ENCODE measurements at regions not wholly inside any gene's neighbourhood (a gene's known extent, or its start where the extent isn't known, plus 50 kb on each side); places are given as distances from the start of the nearest gene placed in this dataset.

GRCh38 chr21:38133240-38133639 lies 123.6 kb upstream of the KCNJ15 start:
- Mint-ChIP-seq H3K4me1 (no peaks in the 10 kb centered on the region), H3K9me3 (peaks cover 0 to 1% (median 0%) of the 10 kb centered on the region in 11 donors), H3K27me3 (peaks cover 5 to 30% (median 22%) of the 10 kb centered on the region in 5 donors), H3K4me3 (no peak overlapping the region), H3K27ac (no peak overlapping the region), H3K36me3 (no peaks in the 10 kb centered on the region)
- Histone ChIP-seq H3K9me3 (ENCODE audit: control insufficient read depth in 2 of 3, low read length in 3 of 3) (no peaks in the 10 kb centered on the region), H3K4me1 (ENCODE audit: control insufficient read depth in 2 of 2, insufficient read depth in 2 of 2, low read length in 2 of 2) (no peaks in the 10 kb centered on the region), H3K36me3 (ENCODE audit: control insufficient read depth in 2 of 3, insufficient read depth in 3 of 3, low read length in 3 of 3) (no peaks in the 10 kb centered on the region), H3K27me3 (ENCODE audit: control insufficient read depth in 2 of 2, insufficient read depth in 2 of 2, low read length in 2 of 2) (no peaks in the 10 kb centered on the region), H3K27ac (ENCODE audit: low read depth, low read length) (no peak overlapping the region), H3K4me3 (ENCODE audit: low read length) (no peak overlapping the region)
- ATAC-seq = no peak
- no peak for DNase-seq
- intact Hi-C loops (cut with micrococcal nuclease) = no loop called here
- POLR2A ChIA-PET = no interaction called here
- CTCF ChIA-PET = no interaction called here

GRCh38 chr21:38134084-38134873 lies 122.5 kb upstream of the KCNJ15 start:
- CTCF ChIA-PET = no interaction called here
- Mint-ChIP-seq H3K27ac (no peak overlapping the region), H3K4me1 (no peaks in the 10 kb centered on the region), H3K4me3 (no peak overlapping the region), H3K9me3 (peaks cover 0 to 1% (median 0%) of the 10 kb centered on the region in 11 donors), H3K36me3 (no peaks in the 10 kb centered on the region), H3K27me3 (peaks cover 0 to 28% (median 22%) of the 10 kb centered on the region in 5 donors)
- DNase-seq = no peak
- POLR2A ChIA-PET = no interaction called here
- intact Hi-C loops (cut with micrococcal nuclease) = no loop called here
- Histone ChIP-seq H3K27me3 (ENCODE audit: control insufficient read depth in 2 of 2, insufficient read depth in 2 of 2, low read length in 2 of 2) (no peaks in the 10 kb centered on the region), H3K36me3 (ENCODE audit: control insufficient read depth in 2 of 3, insufficient read depth in 3 of 3, low read length in 3 of 3) (no peaks in the 10 kb centered on the region), H3K9me3 (ENCODE audit: control insufficient read depth in 2 of 3, low read length in 3 of 3) (no peaks in the 10 kb centered on the region), H3K4me1 (ENCODE audit: control insufficient read depth in 2 of 2, insufficient read depth in 2 of 2, low read length in 2 of 2) (no peaks in the 10 kb centered on the region), H3K27ac (ENCODE audit: low read depth, low read length) (no peak overlapping the region), H3K4me3 (ENCODE audit: low read length) (no peak overlapping the region)
- ATAC-seq = no peak

- peaks cover 0 to 2% (median 0%) of the 10 kb centered on the region in 11 donors for H3K9me3 Mint-ChIP-seq
- no peaks in the 10 kb centered on the region for H3K27me3 ChIP-seq (ENCODE audit: control insufficient read depth in 2 of 2, insufficient read depth in 2 of 2, low read length in 2 of 2)
- POLR2A ChIA-PET = no interaction called here
- no peaks in the 10 kb centered on the region for H3K36me3 ChIP-seq (ENCODE audit: control insufficient read depth in 2 of 3, insufficient read depth in 3 of 3, low read length in 3 of 3)
- H3K4me3 Mint-ChIP-seq = no peak overlapping the region
- H3K4me1 ChIP-seq (ENCODE audit: control insufficient read depth in 2 of 2, insufficient read depth in 2 of 2, low read length in 2 of 2) = no peaks in the 10 kb centered on the region
- H3K9me3 ChIP-seq (ENCODE audit: control insufficient read depth in 2 of 3, low read length in 3 of 3) = no peaks in the 10 kb centered on the region
- H3K27ac ChIP-seq (ENCODE audit: low read depth, low read length) = no peak overlapping the region
- no peaks in the 10 kb centered on the region for H3K4me1 Mint-ChIP-seq
- ATAC-seq = no peak
- no peak for DNase-seq
- no peak overlapping the region for H3K4me3 ChIP-seq (ENCODE audit: low read length)
- H3K27ac Mint-ChIP-seq = no peak overlapping the region
- CTCF ChIA-PET = no interaction called here
- peaks cover 6 to 21% (median 13%) of the 10 kb centered on the region in 5 donors for H3K27me3 Mint-ChIP-seq
- no peaks in the 10 kb centered on the region for H3K36me3 Mint-ChIP-seq
- intact Hi-C loops (cut with micrococcal nuclease) = no loop called here
Measured at GRCh38 chr21:38136201-38136600, 120.6 kb upstream of the KCNJ15 start.

- no peaks in the 10 kb centered on the region for H3K4me1 ChIP-seq (ENCODE audit: control insufficient read depth in 2 of 2, insufficient read depth in 2 of 2, low read length in 2 of 2)
- H3K36me3 Mint-ChIP-seq = peaks cover 0 to 9% (median 5%) of the 10 kb centered on the region in 5 donors
- no peak overlapping the region for H3K27ac Mint-ChIP-seq
- H3K27me3 ChIP-seq (ENCODE audit: control insufficient read depth in 2 of 2, insufficient read depth in 2 of 2, low read length in 2 of 2) = no peaks in the 10 kb centered on the region
- no peaks in the 10 kb centered on the region for H3K4me1 Mint-ChIP-seq
- peaks cover 8 to 41% (median 27%) of the 10 kb centered on the region in 5 donors for H3K27me3 Mint-ChIP-seq
- intact Hi-C loops (cut with micrococcal nuclease) = no loop called here
- peaks cover 2 to 23% (median 6%) of the 10 kb centered on the region in 11 donors for H3K9me3 Mint-ChIP-seq
- no peak overlapping the region for H3K27ac ChIP-seq (ENCODE audit: low read depth, low read length)
- no peak for ATAC-seq
- DNase-seq = no peak
- no peak overlapping the region for H3K4me3 Mint-ChIP-seq
- CTCF ChIA-PET = interaction anchor here (1.2 kb wide), 1 partner anchor 11 kb away, joined by 3 read pairs; no protein-coding TSS in a partner anchor
- H3K4me3 ChIP-seq (ENCODE audit: low read length) = no peak overlapping the region
- H3K9me3 ChIP-seq (ENCODE audit: control insufficient read depth in 2 of 3, low read length in 3 of 3) = no peaks in the 10 kb centered on the region
- POLR2A ChIA-PET = no interaction called here
- no peaks in the 10 kb centered on the region for H3K36me3 ChIP-seq (ENCODE audit: control insufficient read depth in 2 of 3, insufficient read depth in 3 of 3, low read length in 3 of 3)
Measured at GRCh38 chr21:38139380-38140168, 117.2 kb upstream of the KCNJ15 start.

GRCh38 chr21:38140207-38140903 lies 116.4 kb upstream of the KCNJ15 start:
- peaks cover 2 to 31% (median 9%) of the 10 kb centered on the region in 11 donors for H3K9me3 Mint-ChIP-seq
- no peaks in the 10 kb centered on the region for H3K4me1 ChIP-seq (ENCODE audit: control insufficient read depth in 2 of 2, insufficient read depth in 2 of 2, low read length in 2 of 2)
- H3K27ac Mint-ChIP-seq = no peak overlapping the region
- POLR2A ChIA-PET = no interaction called here
- ATAC-seq = no peak
- H3K9me3 ChIP-seq (ENCODE audit: control insufficient read depth in 2 of 3, low read length in 3 of 3) = no peaks in the 10 kb centered on the region
- no peak overlapping the region for H3K27ac ChIP-seq (ENCODE audit: low read depth, low read length)
- no peaks in the 10 kb centered on the region for H3K27me3 ChIP-seq (ENCODE audit: control insufficient read depth in 2 of 2, insufficient read depth in 2 of 2, low read length in 2 of 2)
- no peak overlapping the region for H3K4me3 ChIP-seq (ENCODE audit: low read length)
- no peaks in the 10 kb centered on the region for H3K36me3 ChIP-seq (ENCODE audit: control insufficient read depth in 2 of 3, insufficient read depth in 3 of 3, low read length in 3 of 3)
- H3K36me3 Mint-ChIP-seq = peaks cover 0 to 9% (median 5%) of the 10 kb centered on the region in 5 donors
- peaks cover 11 to 46% (median 26%) of the 10 kb centered on the region in 5 donors for H3K27me3 Mint-ChIP-seq
- no peak for DNase-seq
- intact Hi-C loops (cut with micrococcal nuclease) = no loop called here
- H3K4me3 Mint-ChIP-seq = no peak overlapping the region
- H3K4me1 Mint-ChIP-seq = no peaks in the 10 kb centered on the region
- CTCF ChIA-PET = interaction anchor here (0.5 to 1.2 kb wide), 2 partner anchors 12 to 1081 kb away, joined by 3 to 5 read pairs; no protein-coding TSS in a partner anchor

- DNase-seq (no peak), ATAC-seq (no peak)
- intact Hi-C loops (cut with micrococcal nuclease) = no loop called here
- H3K27ac Mint-ChIP-seq = no peak overlapping the region
- H3K27me3 Mint-ChIP-seq = peaks cover 20 to 48% (median 26%) of the 10 kb centered on the region in 5 donors
- no peaks in the 10 kb centered on the region for H3K4me1 Mint-ChIP-seq
- Histone ChIP-seq H3K27me3 (ENCODE audit: control insufficient read depth in 2 of 2, insufficient read depth in 2 of 2, low read length in 2 of 2) (no peaks in the 10 kb centered on the region), H3K27ac (ENCODE audit: low read depth, low read length) (no peak overlapping the region), H3K36me3 (ENCODE audit: control insufficient read depth in 2 of 3, insufficient read depth in 3 of 3, low read length in 3 of 3) (no peaks in the 10 kb centered on the region), H3K9me3 (ENCODE audit: control insufficient read depth in 2 of 3, low read length in 3 of 3) (no peaks in the 10 kb centered on the region), H3K4me1 (ENCODE audit: control insufficient read depth in 2 of 2, insufficient read depth in 2 of 2, low read length in 2 of 2) (no peaks in the 10 kb centered on the region), H3K4me3 (ENCODE audit: low read length) (no peak overlapping the region)
- H3K36me3 Mint-ChIP-seq = peaks cover 0 to 9% (median 5%) of the 10 kb centered on the region in 5 donors
- no peak overlapping the region for H3K4me3 Mint-ChIP-seq
- peaks cover 2 to 35% (median 13%) of the 10 kb centered on the region in 11 donors for H3K9me3 Mint-ChIP-seq
- ChIA-PET POLR2A (no interaction called here), CTCF (no interaction called here)
Measured at GRCh38 chr21:38142224-38142623, 114.6 kb upstream of the KCNJ15 start.
